Body of pancreas (tissue), 4 donors: ENCODE measurements at regions not wholly inside any gene's neighbourhood (a gene's known extent, or its start where the extent isn't known, plus 50 kb on each side); places are given as distances from the start of the nearest gene placed in this dataset.

Experiments used
- POLR2A ChIP-seq, 3 donors: fragments of 450-650 bp; IDR thresholded peaks; one replicate each; pipeline ENCODE4 v1.6.1; 2016; ENCODE audit warnings: antibody characterized with exemption in 3 of 3, mild to moderate bottlenecking in 2 of 3
- TF ChIP-seq, protein P1 (sequence below), 7 experiments: fragments of 450-650 bp in 4 of 7; fragments of 200-600 bp in 3 of 7; sonication (generic) in 3 of 7; IDR thresholded peaks; one replicate each; pipeline ENCODE4 v1.5.1; 2016 to 2019; ENCODE audit warnings: antibody characterized with exemption in 7 of 7

- TF ChIP-seq, protein P1, sequence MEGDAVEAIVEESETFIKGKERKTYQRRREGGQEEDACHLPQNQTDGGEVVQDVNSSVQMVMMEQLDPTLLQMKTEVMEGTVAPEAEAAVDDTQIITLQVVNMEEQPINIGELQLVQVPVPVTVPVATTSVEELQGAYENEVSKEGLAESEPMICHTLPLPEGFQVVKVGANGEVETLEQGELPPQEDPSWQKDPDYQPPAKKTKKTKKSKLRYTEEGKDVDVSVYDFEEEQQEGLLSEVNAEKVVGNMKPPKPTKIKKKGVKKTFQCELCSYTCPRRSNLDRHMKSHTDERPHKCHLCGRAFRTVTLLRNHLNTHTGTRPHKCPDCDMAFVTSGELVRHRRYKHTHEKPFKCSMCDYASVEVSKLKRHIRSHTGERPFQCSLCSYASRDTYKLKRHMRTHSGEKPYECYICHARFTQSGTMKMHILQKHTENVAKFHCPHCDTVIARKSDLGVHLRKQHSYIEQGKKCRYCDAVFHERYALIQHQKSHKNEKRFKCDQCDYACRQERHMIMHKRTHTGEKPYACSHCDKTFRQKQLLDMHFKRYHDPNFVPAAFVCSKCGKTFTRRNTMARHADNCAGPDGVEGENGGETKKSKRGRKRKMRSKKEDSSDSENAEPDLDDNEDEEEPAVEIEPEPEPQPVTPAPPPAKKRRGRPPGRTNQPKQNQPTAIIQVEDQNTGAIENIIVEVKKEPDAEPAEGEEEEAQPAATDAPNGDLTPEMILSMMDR (IDR thresholded peaks at IDR 0.05), result no peak
- TF ChIP-seq POLR2A (IDR thresholded peaks at IDR 0.05), result no peak
Measured at GRCh38 chr15:70186152-70186551, 88.4 kb upstream of the TLE3 start.
